GM12892 (cell line): ENCODE measurements at regions not wholly inside any gene's neighbourhood (a gene's known extent, or its start where the extent isn't known, plus 50 kb on each side); places are given as distances from the start of the nearest gene placed in this dataset.

Source experiments
- DNase-seq: peaks from one replicate; pipeline ENCODE4 v3.0.0; 2011; ENCODE audit not compliant: insufficient read length
- FAIRE-seq: peaks from 2 replicates; lab custom pipeline; 2011; peaks lifted over from hg19 to GRCh38; lab: Jason Lieb, UNC
- POLR2A ChIP-seq: IDR thresholded peaks from 2 replicates; pipeline ENCODE4 v1.6.1; 2011; ENCODE audit warnings: low read depth, low read length, control low read depth
- POLR2AphosphoS5 ChIP-seq: IDR thresholded peaks from 2 replicates; pipeline ENCODE4 v1.6.1; 2011; ENCODE audit warnings: low read depth, low read length, control low read depth
- TAF1 ChIP-seq: IDR thresholded peaks from 2 replicates; pipeline ENCODE4 v1.6.1; 2011; ENCODE audit warnings: low read depth, mild to moderate bottlenecking, control low read depth, low read length, borderline replicate concordance

GRCh38 chr20:39137299-39137698, 175.2 kb downstream of the DHX35 start:
- TF ChIP-seq POLR2AphosphoS5: no peak
- no peak for TF ChIP-seq POLR2A
- TF ChIP-seq TAF1: no peak
- FAIRE-seq: no peak

GRCh38 chr20:39136798-39137197, 174.7 kb downstream of the DHX35 start:
- TF ChIP-seq POLR2AphosphoS5 (no peak), POLR2A (no peak), TAF1 (no peak)
- FAIRE-seq (no peak), DNase-seq (no peak)

More at GRCh38 chr20:39137299-39137698, 175.2 kb downstream of the DHX35 start:
- no peak for DNase-seq

- TF ChIP-seq POLR2A (no peak), POLR2AphosphoS5 (no peak), TAF1 (no peak)
- DNase-seq (no peak), FAIRE-seq (no peak)
Measured at GRCh38 chr20:39135885-39136544, 173.9 kb downstream of the DHX35 start.

- TF ChIP-seq POLR2A (no peak), POLR2AphosphoS5 (no peak), TAF1 (no peak)
- FAIRE-seq: no peak
- no peak for DNase-seq
Measured at GRCh38 chr20:39133201-39133600, 171.1 kb downstream of the DHX35 start.

GRCh38 chr20:39132511-39132910, 170.4 kb downstream of the DHX35 start:
- no peak for FAIRE-seq
- DNase-seq: no peak
- no peak for TF ChIP-seq POLR2AphosphoS5
- no peak for TF ChIP-seq TAF1
- no peak for TF ChIP-seq POLR2A

- FAIRE-seq (no peak), DNase-seq (no peak)
- TF ChIP-seq POLR2A (no peak), TAF1 (no peak), POLR2AphosphoS5 (no peak)
Measured at GRCh38 chr20:39132093-39132492, 169.9 kb downstream of the DHX35 start.

GRCh38 chr20:39130627-39131026, 168.5 kb downstream of the DHX35 start:
- no peak for TF ChIP-seq POLR2A
- no peak for TF ChIP-seq TAF1
- DNase-seq (no peak), FAIRE-seq (no peak)

- TF ChIP-seq POLR2A (no peak), POLR2AphosphoS5 (no peak), TAF1 (no peak)
- no peak for DNase-seq
- no peak for FAIRE-seq
Measured at GRCh38 chr20:39129523-39129922, 167.4 kb downstream of the DHX35 start.

- DNase-seq: no peak
- no peak for FAIRE-seq
- no peak for TF ChIP-seq POLR2AphosphoS5
- TF ChIP-seq TAF1: no peak
- TF ChIP-seq POLR2A: no peak
Measured at GRCh38 chr20:39124064-39124463, 161.9 kb downstream of the DHX35 start.

- no peak for DNase-seq
Measured at GRCh38 chr20:39123185-39123557, 161.0 kb downstream of the DHX35 start.

GRCh38 chr20:39117491-39117890, 155.3 kb downstream of the DHX35 start:
- FAIRE-seq (no peak), DNase-seq (no peak)
- TF ChIP-seq POLR2A (no peak), TAF1 (no peak), POLR2AphosphoS5 (no peak)

More at GRCh38 chr20:39123185-39123557, 161.0 kb downstream of the DHX35 start:
- no peak for FAIRE-seq
- TF ChIP-seq POLR2A (no peak), TAF1 (no peak), POLR2AphosphoS5 (no peak)

GRCh38 chr20:39116020-39116419, 153.9 kb downstream of the DHX35 start:
- FAIRE-seq (no peak), DNase-seq (no peak)
- TF ChIP-seq TAF1 (no peak), POLR2A (no peak), POLR2AphosphoS5 (no peak)
